ENCODE measurements at regions not wholly inside any gene's neighbourhood (a gene's known extent, or its start where the extent isn't known, plus 50 kb on each side); places are given as distances from the start of the nearest gene placed in this dataset.

DNA sequence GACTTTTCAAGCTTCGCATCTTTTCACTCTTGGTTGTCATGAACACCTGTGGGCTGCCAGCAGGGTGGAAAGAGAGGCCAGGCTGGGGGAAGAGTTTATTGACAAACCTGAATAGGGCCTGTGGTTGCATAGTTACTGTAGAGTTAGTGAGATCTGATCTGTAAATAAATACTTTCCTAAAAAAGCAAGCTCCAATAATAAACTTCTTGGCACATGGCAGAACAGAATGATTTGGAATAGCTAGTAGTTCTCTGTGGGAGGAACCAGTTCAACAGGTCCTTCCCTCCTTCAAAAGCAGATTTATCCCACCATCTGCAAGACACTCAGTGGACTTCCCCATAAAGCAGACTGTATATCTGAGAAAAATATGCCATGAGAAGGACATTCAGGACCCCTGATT is 445.0 kb downstream of the HACE1 start:
- ATAC-seq (no peak), DNase-seq (ENCODE audit: low read depth, low spot score) (no peak), FAIRE-seq (no peak)
- ChIA-PET RAD21 (ENCODE audit: unreplicated experiment) (no interaction called here), CTCF (interaction anchor here (0.9 kb wide), 1 partner anchor 34 kb away, joined by 4 read pairs; no protein-coding TSS in a partner anchor), SMC1A (ENCODE audit: uncharacterized antibody, unreplicated experiment) (no interaction called here), POLR2A (no interaction called here)
- Histone ChIP-seq H3K4me2 (ENCODE audit: control insufficient read depth, insufficient read depth) (no peak overlapping the region), H3K4me1 (ENCODE audit: control insufficient read depth, insufficient read depth, low read length) (no peaks in the 10 kb centered on the region), H3K79me2 (ENCODE audit: control insufficient read depth, insufficient read depth, low read length) (no peaks in the 10 kb centered on the region), H3K4me3 (no peak overlapping the region), H3K36me3 (ENCODE audit: control insufficient read depth in 2 of 2, insufficient read depth in 2 of 2, low read length in 1 of 2) (no peaks in the 10 kb centered on the region), H3K9me3 (replicated peaks; ENCODE audit: control insufficient read depth, insufficient read depth, low read length) (no peaks in the 10 kb centered on the region; the same call in 2 of the 3 replicates), H3K27me3 (replicated peaks in 1 of 2; ENCODE audit: control insufficient read depth in 2 of 2, insufficient read depth in 2 of 2, low read length in 1 of 2) (no peaks in the 10 kb centered on the region), H3K27ac (ENCODE audit: control insufficient read depth, insufficient read depth) (no peak overlapping the region), H4K20me1 (ENCODE audit: control insufficient read depth, insufficient read depth) (no peaks in the 10 kb centered on the region), H3K9ac (ENCODE audit: control insufficient read depth, insufficient read depth, low read length) (no peak overlapping the region), H2AFZ (ENCODE audit: control insufficient read depth, low read depth, low read length) (no peak overlapping the region)
- no TSS peak for BruUV-seq (replicated peaks)
- in situ Hi-C loops (cut with MboI) (no loop called here), intact Hi-C loops (cut with micrococcal nuclease; ENCODE audit: unreplicated experiment) (no loop called here)
- WGBS (ENCODE audit: insufficient coverage, insufficient replicate concordance, low lambda C conversion rate, missing lambda C conversion rate), result 36% methylated on average over 1 of the region's 1 CpG
- TF ChIP-seq, protein P1, sequence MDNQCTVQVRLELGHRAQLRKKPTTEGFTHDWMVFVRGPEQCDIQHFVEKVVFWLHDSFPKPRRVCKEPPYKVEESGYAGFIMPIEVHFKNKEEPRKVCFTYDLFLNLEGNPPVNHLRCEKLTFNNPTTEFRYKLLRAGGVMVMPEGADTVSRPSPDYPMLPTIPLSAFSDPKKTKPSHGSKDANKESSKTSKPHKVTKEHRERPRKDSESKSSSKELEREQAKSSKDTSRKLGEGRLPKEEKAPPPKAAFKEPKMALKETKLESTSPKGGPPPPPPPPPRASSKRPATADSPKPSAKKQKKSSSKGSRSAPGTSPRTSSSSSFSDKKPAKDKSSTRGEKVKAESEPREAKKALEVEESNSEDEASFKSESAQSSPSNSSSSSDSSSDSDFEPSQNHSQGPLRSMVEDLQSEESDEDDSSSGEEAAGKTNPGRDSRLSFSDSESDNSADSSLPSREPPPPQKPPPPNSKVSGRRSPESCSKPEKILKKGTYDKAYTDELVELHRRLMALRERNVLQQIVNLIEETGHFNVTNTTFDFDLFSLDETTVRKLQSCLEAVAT (IDR thresholded peaks at IDR 0.05), result no peak
- no peak for TF ChIP-seq SPI1 (IDR thresholded peaks at IDR 0.05; ENCODE audit: borderline replicate concordance, insufficient read depth, low read depth, low read length)
- TF ChIP-seq, protein P2, sequence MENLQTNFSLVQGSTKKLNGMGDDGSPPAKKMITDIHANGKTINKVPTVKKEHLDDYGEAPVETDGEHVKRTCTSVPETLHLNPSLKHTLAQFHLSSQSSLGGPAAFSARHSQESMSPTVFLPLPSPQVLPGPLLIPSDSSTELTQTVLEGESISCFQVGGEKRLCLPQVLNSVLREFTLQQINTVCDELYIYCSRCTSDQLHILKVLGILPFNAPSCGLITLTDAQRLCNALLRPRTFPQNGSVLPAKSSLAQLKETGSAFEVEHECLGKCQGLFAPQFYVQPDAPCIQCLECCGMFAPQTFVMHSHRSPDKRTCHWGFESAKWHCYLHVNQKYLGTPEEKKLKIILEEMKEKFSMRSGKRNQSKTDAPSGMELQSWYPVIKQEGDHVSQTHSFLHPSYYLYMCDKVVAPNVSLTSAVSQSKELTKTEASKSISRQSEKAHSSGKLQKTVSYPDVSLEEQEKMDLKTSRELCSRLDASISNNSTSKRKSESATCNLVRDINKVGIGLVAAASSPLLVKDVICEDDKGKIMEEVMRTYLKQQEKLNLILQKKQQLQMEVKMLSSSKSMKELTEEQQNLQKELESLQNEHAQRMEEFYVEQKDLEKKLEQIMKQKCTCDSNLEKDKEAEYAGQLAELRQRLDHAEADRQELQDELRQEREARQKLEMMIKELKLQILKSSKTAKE (IDR thresholded peaks at IDR 0.05; ENCODE audit: low read depth, poor library complexity, severe bottlenecking), result no peak
- TF ChIP-seq, protein P3, sequence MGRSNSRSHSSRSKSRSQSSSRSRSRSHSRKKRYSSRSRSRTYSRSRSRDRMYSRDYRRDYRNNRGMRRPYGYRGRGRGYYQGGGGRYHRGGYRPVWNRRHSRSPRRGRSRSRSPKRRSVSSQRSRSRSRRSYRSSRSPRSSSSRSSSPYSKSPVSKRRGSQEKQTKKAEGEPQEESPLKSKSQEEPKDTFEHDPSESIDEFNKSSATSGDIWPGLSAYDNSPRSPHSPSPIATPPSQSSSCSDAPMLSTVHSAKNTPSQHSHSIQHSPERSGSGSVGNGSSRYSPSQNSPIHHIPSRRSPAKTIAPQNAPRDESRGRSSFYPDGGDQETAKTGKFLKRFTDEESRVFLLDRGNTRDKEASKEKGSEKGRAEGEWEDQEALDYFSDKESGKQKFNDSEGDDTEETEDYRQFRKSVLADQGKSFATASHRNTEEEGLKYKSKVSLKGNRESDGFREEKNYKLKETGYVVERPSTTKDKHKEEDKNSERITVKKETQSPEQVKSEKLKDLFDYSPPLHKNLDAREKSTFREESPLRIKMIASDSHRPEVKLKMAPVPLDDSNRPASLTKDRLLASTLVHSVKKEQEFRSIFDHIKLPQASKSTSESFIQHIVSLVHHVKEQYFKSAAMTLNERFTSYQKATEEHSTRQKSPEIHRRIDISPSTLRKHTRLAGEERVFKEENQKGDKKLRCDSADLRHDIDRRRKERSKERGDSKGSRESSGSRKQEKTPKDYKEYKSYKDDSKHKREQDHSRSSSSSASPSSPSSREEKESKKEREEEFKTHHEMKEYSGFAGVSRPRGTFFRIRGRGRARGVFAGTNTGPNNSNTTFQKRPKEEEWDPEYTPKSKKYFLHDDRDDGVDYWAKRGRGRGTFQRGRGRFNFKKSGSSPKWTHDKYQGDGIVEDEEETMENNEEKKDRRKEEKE (IDR thresholded peaks at IDR 0.05), result no peak
- TF ChIP-seq, protein P4, sequence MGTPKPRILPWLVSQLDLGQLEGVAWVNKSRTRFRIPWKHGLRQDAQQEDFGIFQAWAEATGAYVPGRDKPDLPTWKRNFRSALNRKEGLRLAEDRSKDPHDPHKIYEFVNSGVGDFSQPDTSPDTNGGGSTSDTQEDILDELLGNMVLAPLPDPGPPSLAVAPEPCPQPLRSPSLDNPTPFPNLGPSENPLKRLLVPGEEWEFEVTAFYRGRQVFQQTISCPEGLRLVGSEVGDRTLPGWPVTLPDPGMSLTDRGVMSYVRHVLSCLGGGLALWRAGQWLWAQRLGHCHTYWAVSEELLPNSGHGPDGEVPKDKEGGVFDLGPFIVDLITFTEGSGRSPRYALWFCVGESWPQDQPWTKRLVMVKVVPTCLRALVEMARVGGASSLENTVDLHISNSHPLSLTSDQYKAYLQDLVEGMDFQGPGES (IDR thresholded peaks at IDR 0.05), result no peak
- no peak for TF ChIP-seq PKNOX1 (IDR thresholded peaks at IDR 0.05)
- TF ChIP-seq CEBPB (IDR thresholded peaks at IDR 0.05; ENCODE audit: borderline replicate concordance in 1 of 2, low read depth in 2 of 2, low read length in 2 of 2), result no peak
- TF ChIP-seq, protein P5, sequence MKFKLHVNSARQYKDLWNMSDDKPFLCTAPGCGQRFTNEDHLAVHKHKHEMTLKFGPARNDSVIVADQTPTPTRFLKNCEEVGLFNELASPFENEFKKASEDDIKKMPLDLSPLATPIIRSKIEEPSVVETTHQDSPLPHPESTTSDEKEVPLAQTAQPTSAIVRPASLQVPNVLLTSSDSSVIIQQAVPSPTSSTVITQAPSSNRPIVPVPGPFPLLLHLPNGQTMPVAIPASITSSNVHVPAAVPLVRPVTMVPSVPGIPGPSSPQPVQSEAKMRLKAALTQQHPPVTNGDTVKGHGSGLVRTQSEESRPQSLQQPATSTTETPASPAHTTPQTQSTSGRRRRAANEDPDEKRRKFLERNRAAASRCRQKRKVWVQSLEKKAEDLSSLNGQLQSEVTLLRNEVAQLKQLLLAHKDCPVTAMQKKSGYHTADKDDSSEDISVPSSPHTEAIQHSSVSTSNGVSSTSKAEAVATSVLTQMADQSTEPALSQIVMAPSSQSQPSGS (IDR thresholded peaks at IDR 0.05; ENCODE audit: low read length), result no peak
- TF ChIP-seq YBX1 (IDR thresholded peaks at IDR 0.05), result no peak
- TF ChIP-seq YY1 (IDR thresholded peaks at IDR 0.05; ENCODE audit: low read depth, low read length), result no peak
- TF ChIP-seq RB1 (IDR thresholded peaks at IDR 0.05; ENCODE audit: borderline replicate concordance), result no peak
- no peak for TF ChIP-seq ZNF274 (IDR thresholded peaks at IDR 0.05; ENCODE audit: insufficient read depth, insufficient read length)
- no peak for TF ChIP-seq ELK1 (IDR thresholded peaks at IDR 0.05; ENCODE audit: low read depth, low read length)
